CD4-positive, CD25-positive, alpha-beta regulatory T cell (primary cell): ENCODE measurements at regions not wholly inside any gene's neighbourhood (a gene's known extent, or its start where the extent isn't known, plus 50 kb on each side); places are given as distances from the start of the nearest gene placed in this dataset.
A peak's percentile ranks its signal among the peaks of the same experiment; 100 is the strongest.

ENCODE experiments used
- ATAC-seq, 2 donors: fragments of 150-1000 bp; cut with Tn5 transposase; one replicate each; pipeline ENCODE4 v1.10.0; 2021; ENCODE audit warnings: low read depth in 2 of 2, moderate number of reproducible peaks in 2 of 2, moderate library complexity in 1 of 2
- DNase-seq, 3 donors: peaks; one replicate each; pipeline versions ENCODE4 v3.0.0 to v3.0.0-alpha.2; 2012 to 2022; ENCODE audit warnings: mixed read lengths in 1 of 3
- H3K27ac ChIP-seq: one replicate; pipeline ENCODE4 v1.7.0; 2013; ENCODE audit warnings: mild to moderate bottlenecking, low read length; ENCODE audit not compliant: insufficient read depth, poor library complexity, severe bottlenecking
- H3K27me3 ChIP-seq: one replicate; pipeline ENCODE4 v1.7.0; 2013; ENCODE audit warnings: low read length; ENCODE audit not compliant: control insufficient read depth, insufficient read depth
- H3K36me3 ChIP-seq: one replicate; pipeline ENCODE4 v1.7.0; 2013; ENCODE audit warnings: mild to moderate bottlenecking, low read length, moderate library complexity; ENCODE audit not compliant: control insufficient read depth, insufficient read depth
- H3K4me1 ChIP-seq: 2 replicates; pipeline ENCODE4 v1.7.0; 2013; ENCODE audit warnings: mild to moderate bottlenecking, low read length; ENCODE audit not compliant: insufficient read depth, control insufficient read depth, poor library complexity, severe bottlenecking
- H3K4me3 ChIP-seq: one replicate; pipeline ENCODE4 v1.7.0; 2013; ENCODE audit warnings: low read depth, mild to moderate bottlenecking, low read length, moderate library complexity
- H3K9me3 ChIP-seq, 2 experiments: 1 replicate in 1 of 2; 2 replicates in 1 of 2; pipeline ENCODE4 v1.7.0; 2013; ENCODE audit warnings: low read length in 2 of 2, mild to moderate bottlenecking in 1 of 2, moderate library complexity in 1 of 2; ENCODE audit not compliant: control insufficient read depth in 2 of 2
- H3K27ac Mint-ChIP-seq, 3 donors: one replicate each; pipeline ENCODE4 v1.8.0; 2020 to 2022; ENCODE audit warnings: mild to moderate bottlenecking in 3 of 3, mixed read lengths in 3 of 3, moderate library complexity in 2 of 3
- H3K27me3 Mint-ChIP-seq: one replicate; pipeline ENCODE4 v1.8.0; 2022; ENCODE audit warnings: mild to moderate bottlenecking, mixed read lengths
- H3K36me3 Mint-ChIP-seq: one replicate; pipeline ENCODE4 v1.8.0; 2020; ENCODE audit warnings: mixed read lengths
- H3K4me1 Mint-ChIP-seq, 4 donors: one replicate each; pipeline ENCODE4 v1.8.0; 2020 to 2022; ENCODE audit warnings: mixed read lengths in 4 of 4, mild to moderate bottlenecking in 1 of 4
- H3K4me3 Mint-ChIP-seq, 4 donors: one replicate each; pipeline ENCODE4 v1.8.0; 2020 to 2022; ENCODE audit warnings: mild to moderate bottlenecking in 4 of 4, mixed read lengths in 4 of 4, moderate library complexity in 3 of 4
- H3K9me3 Mint-ChIP-seq, 7 donors: one replicate each; pipeline ENCODE4 v1.8.0; 2020 to 2022; ENCODE audit warnings: mixed read lengths in 7 of 7, mild to moderate bottlenecking in 3 of 7, moderate library complexity in 2 of 7

GRCh38 chr5:153342487-153342886, 148.0 kb upstream of the GRIA1 start:
- no peaks in the 10 kb centered on the region for H3K4me1 ChIP-seq
- no peaks in the 10 kb centered on the region for H3K36me3 ChIP-seq
- Mint-ChIP-seq H3K36me3 (no peaks in the 10 kb centered on the region), H3K4me3 (no peak overlapping the region), H3K27ac (no peak overlapping the region), H3K27me3 (no peaks in the 10 kb centered on the region), H3K9me3 (peaks cover 0 to 12% (median 3%) of the 10 kb centered on the region in 7 donors), H3K4me1 (no peaks in the 10 kb centered on the region)
- no peak overlapping the region for H3K4me3 ChIP-seq
- H3K27ac ChIP-seq, result no peak overlapping the region
- DNase-seq (no peak), ATAC-seq (no peak)
- peaks cover 0 to 3% of the 10 kb centered on the region in 2 experiments for H3K9me3 ChIP-seq
- H3K27me3 ChIP-seq, result no peaks in the 10 kb centered on the region

- Histone ChIP-seq H3K36me3 (no peaks in the 10 kb centered on the region), H3K27me3 (no peaks in the 10 kb centered on the region), H3K27ac (no peak overlapping the region), H3K4me3 (no peak overlapping the region), H3K9me3 (no peaks in the 10 kb centered on the region), H3K4me1 (no peaks in the 10 kb centered on the region)
- ATAC-seq (no peak), DNase-seq (no peak)
- Mint-ChIP-seq H3K4me3 (no peak overlapping the region), H3K27me3 (no peaks in the 10 kb centered on the region), H3K9me3 (peaks cover 0 to 8% (median 3%) of the 10 kb centered on the region in 7 donors), H3K4me1 (no peaks in the 10 kb centered on the region), H3K27ac (no peak overlapping the region), H3K36me3 (no peaks in the 10 kb centered on the region)
These were observed 142.9 kb upstream of the GRIA1 start for GRCh38 chr5:153347611-153348010.

GRCh38 chr5:153350175-153350883, 140.1 kb upstream of the GRIA1 start:
- H3K9me3 ChIP-seq, result no peaks in the 10 kb centered on the region
- no peak overlapping the region for H3K27ac Mint-ChIP-seq
- H3K4me1 ChIP-seq, result no peaks in the 10 kb centered on the region
- no peak for DNase-seq
- no peaks in the 10 kb centered on the region for H3K36me3 Mint-ChIP-seq
- H3K4me1 Mint-ChIP-seq, result no peaks in the 10 kb centered on the region
- no peak overlapping the region for H3K4me3 Mint-ChIP-seq
- no peak for ATAC-seq
- peaks cover 0 to 8% (median 3%) of the 10 kb centered on the region in 7 donors for H3K9me3 Mint-ChIP-seq
- no peak overlapping the region for H3K27ac ChIP-seq
- H3K4me3 ChIP-seq, result no peak overlapping the region
- H3K27me3 Mint-ChIP-seq, result no peaks in the 10 kb centered on the region
- H3K27me3 ChIP-seq, result no peaks in the 10 kb centered on the region
- H3K36me3 ChIP-seq, result no peaks in the 10 kb centered on the region

GRCh38 chr5:153352685-153353219, 137.7 kb upstream of the GRIA1 start:
- no peak overlapping the region for H3K27ac Mint-ChIP-seq
- Histone ChIP-seq H3K4me1 (no peaks in the 10 kb centered on the region), H3K27ac (no peak overlapping the region), H3K36me3 (no peaks in the 10 kb centered on the region), H3K4me3 (peak overlapping the region; percentile 31), H3K9me3 (no peaks in the 10 kb centered on the region), H3K27me3 (no peaks in the 10 kb centered on the region)
- H3K4me1 Mint-ChIP-seq, result no peaks in the 10 kb centered on the region
- no peaks in the 10 kb centered on the region for H3K36me3 Mint-ChIP-seq
- peak overlapping the region in 2 of 4 donors; percentile 3 to 48 for H3K4me3 Mint-ChIP-seq
- H3K27me3 Mint-ChIP-seq, result no peaks in the 10 kb centered on the region
- peaks cover 0 to 9% (median 3%) of the 10 kb centered on the region in 7 donors for H3K9me3 Mint-ChIP-seq
- DNase-seq (peak in 1 of 3 donors; percentile 30), ATAC-seq (no peak)

- peaks cover 0 to 14% (median 4%) of the 10 kb centered on the region in 7 donors for H3K9me3 Mint-ChIP-seq
These were observed 132.9 kb upstream of the GRIA1 start for GRCh38 chr5:153357493-153358112.

GRCh38 chr5:153358315-153358976, 132.0 kb upstream of the GRIA1 start:
- H3K27me3 Mint-ChIP-seq, result no peaks in the 10 kb centered on the region
- H3K4me3 ChIP-seq, result no peak overlapping the region
- ATAC-seq (no peak), DNase-seq (no peak)
- H3K9me3 Mint-ChIP-seq, result peaks cover 0 to 14% (median 3%) of the 10 kb centered on the region in 7 donors
- no peaks in the 10 kb centered on the region for H3K27me3 ChIP-seq
- H3K27ac ChIP-seq, result no peak overlapping the region
- H3K36me3 Mint-ChIP-seq, result no peaks in the 10 kb centered on the region
- H3K9me3 ChIP-seq, result no peaks in the 10 kb centered on the region
- H3K27ac Mint-ChIP-seq, result peak overlapping the region in 1 of 3 donors; percentile 2
- H3K36me3 ChIP-seq, result no peaks in the 10 kb centered on the region
- no peak overlapping the region for H3K4me3 Mint-ChIP-seq
- H3K4me1 Mint-ChIP-seq, result peaks cover 0 to 4% (median 0%) of the 10 kb centered on the region in 4 donors
- H3K4me1 ChIP-seq, result no peaks in the 10 kb centered on the region

More at GRCh38 chr5:153357493-153358112, 132.9 kb upstream of the GRIA1 start:
- H3K36me3 ChIP-seq, result no peaks in the 10 kb centered on the region
- H3K4me1 ChIP-seq, result no peaks in the 10 kb centered on the region
- Mint-ChIP-seq H3K36me3 (no peaks in the 10 kb centered on the region), H3K4me1 (peaks cover 0 to 4% (median 0%) of the 10 kb centered on the region in 4 donors), H3K27ac (no peak overlapping the region), H3K27me3 (no peaks in the 10 kb centered on the region), H3K4me3 (no peak overlapping the region)
- no peaks in the 10 kb centered on the region for H3K9me3 ChIP-seq
- no peak overlapping the region for H3K4me3 ChIP-seq
- no peak overlapping the region for H3K27ac ChIP-seq
- H3K27me3 ChIP-seq, result no peaks in the 10 kb centered on the region
- DNase-seq (no peak), ATAC-seq (no peak)

GRCh38 chr5:153360860-153361259, 129.6 kb upstream of the GRIA1 start:
- no peaks in the 10 kb centered on the region for H3K4me1 ChIP-seq
- H3K4me1 Mint-ChIP-seq, result peaks cover 0 to 4% (median 0%) of the 10 kb centered on the region in 4 donors
- H3K4me3 ChIP-seq, result no peak overlapping the region
- no peak for DNase-seq
- no peak overlapping the region for H3K4me3 Mint-ChIP-seq
- ATAC-seq, result no peak
- no peaks in the 10 kb centered on the region for H3K36me3 Mint-ChIP-seq
- H3K27ac ChIP-seq, result no peak overlapping the region
- H3K27me3 Mint-ChIP-seq, result no peaks in the 10 kb centered on the region
- no peak overlapping the region for H3K27ac Mint-ChIP-seq
- no peaks in the 10 kb centered on the region for H3K27me3 ChIP-seq
- H3K36me3 ChIP-seq, result no peaks in the 10 kb centered on the region
- peaks cover 0 to 14% (median 3%) of the 10 kb centered on the region in 7 donors for H3K9me3 Mint-ChIP-seq
- H3K9me3 ChIP-seq, result no peaks in the 10 kb centered on the region
